Skeletal muscle tissue (tissue), 3 donors: ENCODE measurements at regions not wholly inside any gene's neighbourhood (a gene's known extent, or its start where the extent isn't known, plus 50 kb on each side); places are given as distances from the start of the nearest gene placed in this dataset.

Source experiments
- H3K27ac ChIP-seq: one replicate; pipeline ENCODE4 v1.7.0; 2013; ENCODE audit warnings: mild to moderate bottlenecking, low read depth, low read length, inconsistent platforms
- H3K27me3 ChIP-seq, 3 donors: one replicate each; pipeline ENCODE4 v1.7.0; 2013; ENCODE audit warnings: low read length in 3 of 3; ENCODE audit not compliant: control insufficient read depth in 3 of 3, insufficient read depth in 3 of 3
- H3K36me3 ChIP-seq, 3 donors: one replicate each; pipeline ENCODE4 v1.7.0; 2013; ENCODE audit warnings: low read length in 3 of 3; ENCODE audit not compliant: control insufficient read depth in 3 of 3, insufficient read depth in 3 of 3
- H3K4me1 ChIP-seq, 3 donors: one replicate each; pipeline ENCODE4 v1.7.0; 2013; ENCODE audit warnings: low read length in 3 of 3, mild to moderate bottlenecking in 3 of 3; ENCODE audit not compliant: control insufficient read depth in 3 of 3, insufficient read depth in 3 of 3
- H3K4me3 ChIP-seq, 3 donors: one replicate each; pipeline ENCODE4 v1.7.0; 2013; ENCODE audit warnings: low read length in 3 of 3
- H3K9ac ChIP-seq, 3 donors: one replicate each; pipeline ENCODE4 v1.7.0; 2013; ENCODE audit warnings: low read length in 3 of 3, mild to moderate bottlenecking in 3 of 3, moderate library complexity in 2 of 3, low read depth in 1 of 3
- H3K9me3 ChIP-seq, 3 donors: one replicate each; pipeline ENCODE4 v1.7.0; 2013; ENCODE audit warnings: low read length in 3 of 3; ENCODE audit not compliant: control insufficient read depth in 3 of 3
- donor health status: Osteomylitis.

GRCh38 chr1:164961715-164962114, 394.8 kb downstream of the LMX1A start:
- no peak overlapping the region for H3K9ac ChIP-seq
- no peak overlapping the region for H3K27ac ChIP-seq
- no peaks in the 10 kb centered on the region for H3K27me3 ChIP-seq
- H3K4me1 ChIP-seq, result no peaks in the 10 kb centered on the region
- H3K4me3 ChIP-seq, result no peak overlapping the region
- H3K9me3 ChIP-seq, result peaks cover 0 to 2% (median 0%) of the 10 kb centered on the region in 3 donors
- H3K36me3 ChIP-seq, result no peaks in the 10 kb centered on the region

- H3K27ac ChIP-seq, result no peak overlapping the region
- H3K4me3 ChIP-seq, result no peak overlapping the region
- no peaks in the 10 kb centered on the region for H3K27me3 ChIP-seq
- no peaks in the 10 kb centered on the region for H3K4me1 ChIP-seq
- H3K9ac ChIP-seq, result no peak overlapping the region
- no peaks in the 10 kb centered on the region for H3K9me3 ChIP-seq
- no peaks in the 10 kb centered on the region for H3K36me3 ChIP-seq
These were observed 397.3 kb downstream of the LMX1A start for GRCh38 chr1:164958982-164959768.

- H3K36me3 ChIP-seq, result no peaks in the 10 kb centered on the region
- peaks cover 0 to 4% (median 4%) of the 10 kb centered on the region in 3 donors for H3K9me3 ChIP-seq
- no peak overlapping the region for H3K4me3 ChIP-seq
- H3K9ac ChIP-seq, result no peak overlapping the region
- H3K27me3 ChIP-seq, result no peaks in the 10 kb centered on the region
- H3K4me1 ChIP-seq, result peaks cover 0 to 2% (median 0%) of the 10 kb centered on the region in 3 donors
- no peak overlapping the region for H3K27ac ChIP-seq
These were observed 394.8 kb downstream of the PBX1 start for GRCh38 chr1:164953815-164954214.

GRCh38 chr1:164953098-164953497, 394.1 kb downstream of the PBX1 start:
- Histone ChIP-seq H3K36me3 (no peaks in the 10 kb centered on the region), H3K9ac (no peak overlapping the region), H3K27ac (no peak overlapping the region), H3K4me3 (peak overlapping the region in 1 of 3 donors; percentile 2), H3K27me3 (no peaks in the 10 kb centered on the region), H3K4me1 (peaks cover 0 to 2% (median 0%) of the 10 kb centered on the region in 3 donors), H3K9me3 (peaks cover 0 to 6% (median 4%) of the 10 kb centered on the region in 3 donors)

GRCh38 chr1:164951508-164951907, 392.5 kb downstream of the PBX1 start:
- peaks cover 0 to 8% (median 4%) of the 10 kb centered on the region in 3 donors for H3K9me3 ChIP-seq
- peaks cover 0 to 2% (median 0%) of the 10 kb centered on the region in 3 donors for H3K4me1 ChIP-seq
- H3K4me3 ChIP-seq, result no peak overlapping the region
- no peak overlapping the region for H3K9ac ChIP-seq
- no peak overlapping the region for H3K27ac ChIP-seq
- H3K36me3 ChIP-seq, result no peaks in the 10 kb centered on the region
- no peaks in the 10 kb centered on the region for H3K27me3 ChIP-seq

GRCh38 chr1:164950541-164950986, 391.6 kb downstream of the PBX1 start:
- Histone ChIP-seq H3K36me3 (no peaks in the 10 kb centered on the region), H3K27ac (peak overlapping the region; percentile 25), H3K9ac (no peak overlapping the region), H3K4me1 (peaks cover 0 to 2% (median 0%) of the 10 kb centered on the region in 3 donors), H3K27me3 (no peaks in the 10 kb centered on the region), H3K9me3 (peaks cover 0 to 8% (median 4%) of the 10 kb centered on the region in 3 donors), H3K4me3 (no peak overlapping the region)

GRCh38 chr1:164949771-164950471, 390.9 kb downstream of the PBX1 start:
- no peaks in the 10 kb centered on the region for H3K36me3 ChIP-seq
- H3K4me3 ChIP-seq, result no peak overlapping the region
- H3K9ac ChIP-seq, result no peak overlapping the region
- no peaks in the 10 kb centered on the region for H3K27me3 ChIP-seq
- H3K27ac ChIP-seq, result no peak overlapping the region
- peaks cover 0 to 8% (median 4%) of the 10 kb centered on the region in 3 donors for H3K9me3 ChIP-seq
- peaks cover 0 to 2% (median 0%) of the 10 kb centered on the region in 3 donors for H3K4me1 ChIP-seq

- peaks cover 0 to 2% (median 0%) of the 10 kb centered on the region in 3 donors for H3K4me1 ChIP-seq
- no peaks in the 10 kb centered on the region for H3K27me3 ChIP-seq
- no peak overlapping the region for H3K9ac ChIP-seq
- H3K36me3 ChIP-seq, result no peaks in the 10 kb centered on the region
- H3K9me3 ChIP-seq, result peaks cover 0 to 8% (median 4%) of the 10 kb centered on the region in 3 donors
- no peak overlapping the region for H3K4me3 ChIP-seq
- H3K27ac ChIP-seq, result no peak overlapping the region
These were observed 389.1 kb downstream of the PBX1 start for GRCh38 chr1:164948101-164948500.

- Histone ChIP-seq H3K27me3 (no peaks in the 10 kb centered on the region), H3K27ac (no peak overlapping the region), H3K4me1 (no peaks in the 10 kb centered on the region)
These were observed 378.3 kb downstream of the PBX1 start for GRCh38 chr1:164937291-164937690.

GRCh38 chr1:164932580-164932979, 373.6 kb downstream of the PBX1 start:
- no peaks in the 10 kb centered on the region for H3K27me3 ChIP-seq
- no peak overlapping the region for H3K9ac ChIP-seq
- no peaks in the 10 kb centered on the region for H3K4me1 ChIP-seq
- H3K4me3 ChIP-seq, result no peak overlapping the region
- H3K36me3 ChIP-seq, result no peaks in the 10 kb centered on the region
- H3K27ac ChIP-seq, result no peak overlapping the region
- H3K9me3 ChIP-seq, result no peaks in the 10 kb centered on the region

More at GRCh38 chr1:164937291-164937690, 378.3 kb downstream of the PBX1 start:
- Histone ChIP-seq H3K9me3 (peaks cover 0 to 3% (median 0%) of the 10 kb centered on the region in 3 donors), H3K36me3 (no peaks in the 10 kb centered on the region), H3K4me3 (no peak overlapping the region), H3K9ac (no peak overlapping the region)
